HS-5 (cell line): ENCODE measurements at regions not wholly inside any gene's neighbourhood (a gene's known extent, or its start where the extent isn't known, plus 50 kb on each side); places are given as distances from the start of the nearest gene placed in this dataset.
A peak's percentile ranks its signal among the peaks of the same experiment; 100 is the strongest.

Source experiments
- DNase-seq: peaks from one replicate; pipeline ENCODE4 v3.0.0-alpha.2; 2012; ENCODE audit warnings: low read depth

- DNase-seq: no peak
Measured at GRCh38 chr9:106657926-106658325, 205.0 kb upstream of the ZNF462 start.

GRCh38 chr9:106668534-106668933, 194.4 kb upstream of the ZNF462 start:
- DNase-seq: no peak

DNA sequence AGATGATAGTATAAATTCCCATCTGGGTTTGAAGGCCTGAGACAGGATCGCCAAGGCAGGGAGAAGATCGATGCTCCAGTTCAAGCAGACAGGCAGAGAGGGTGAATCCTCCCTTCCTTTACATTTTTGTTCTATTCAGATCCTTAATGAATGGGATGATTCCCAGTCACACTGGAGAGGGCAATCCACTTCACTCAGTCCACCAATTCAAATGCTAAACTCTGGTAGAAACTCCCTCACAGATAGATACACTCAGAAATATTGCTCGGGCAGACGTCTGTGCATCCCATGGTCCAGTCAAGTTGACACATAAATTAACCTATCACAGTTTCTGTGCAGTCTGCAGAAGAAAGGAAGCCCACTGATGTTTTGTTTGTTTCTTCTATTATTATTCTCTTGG, 193.1 kb upstream of the ZNF462 start:
- no peak for DNase-seq

DNA sequence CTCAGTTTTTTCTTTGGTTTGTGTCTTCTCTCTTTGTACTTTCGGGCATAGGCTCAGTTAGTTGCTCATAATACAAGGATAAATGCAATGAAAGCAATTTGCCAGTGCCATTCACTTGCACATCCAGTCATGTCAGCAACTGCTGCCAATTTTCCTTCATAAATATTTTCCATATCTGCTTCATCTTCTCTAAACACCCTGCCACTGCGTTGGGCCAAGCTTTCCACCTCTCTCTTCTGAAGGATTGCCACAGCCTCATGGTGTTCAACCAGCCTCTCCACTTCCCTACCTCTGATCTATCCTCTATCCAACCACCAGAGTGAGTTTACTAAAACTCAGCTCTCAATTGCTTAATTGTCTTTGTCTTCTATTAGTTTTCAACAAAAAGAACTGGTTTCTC, 192.5 kb upstream of the ZNF462 start:
- no peak for DNase-seq

DNA sequence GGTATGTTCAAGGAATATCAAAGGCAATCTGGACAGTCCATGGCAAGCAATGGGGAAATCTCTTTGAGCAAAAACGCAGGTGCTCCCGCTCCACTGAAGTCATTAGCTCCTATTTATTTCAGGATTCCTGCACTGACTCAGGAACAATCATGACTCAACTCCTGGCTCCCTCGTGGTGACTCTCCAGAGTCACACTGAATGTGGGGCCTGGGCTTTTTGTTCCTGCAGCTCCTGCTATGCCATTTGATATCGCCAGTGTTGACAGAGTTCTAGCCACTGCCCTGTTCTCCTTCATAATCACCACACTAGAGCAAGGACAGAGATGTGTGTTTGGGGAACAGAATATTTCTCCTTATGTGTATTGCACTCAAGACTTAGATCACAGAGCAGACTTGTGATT, 187.2 kb upstream of the ZNF462 start:
- no peak for DNase-seq

DNA sequence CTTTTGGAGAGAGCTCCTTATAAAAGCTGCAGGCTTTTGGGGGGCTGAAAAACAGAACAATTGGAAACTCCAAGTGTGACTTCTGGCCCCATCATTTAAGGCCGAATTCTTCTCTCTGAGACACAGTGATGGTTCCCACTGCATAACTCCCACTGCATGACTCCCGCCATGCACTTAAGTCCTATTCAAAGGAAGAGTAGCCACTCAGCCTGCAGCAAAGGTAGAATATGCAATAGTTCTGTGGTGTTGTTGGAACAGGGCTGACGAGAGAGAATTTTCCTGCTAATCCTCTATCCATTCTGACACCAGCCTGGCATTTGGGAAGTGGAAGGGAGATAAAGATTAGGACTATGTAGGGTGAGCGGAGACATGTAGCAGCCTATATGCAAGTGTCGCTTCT, 185.6 kb upstream of the ZNF462 start:
- no peak for DNase-seq

- no peak for DNase-seq
Measured at GRCh38 chr9:106677830-106678229, 185.1 kb upstream of the ZNF462 start.

DNA sequence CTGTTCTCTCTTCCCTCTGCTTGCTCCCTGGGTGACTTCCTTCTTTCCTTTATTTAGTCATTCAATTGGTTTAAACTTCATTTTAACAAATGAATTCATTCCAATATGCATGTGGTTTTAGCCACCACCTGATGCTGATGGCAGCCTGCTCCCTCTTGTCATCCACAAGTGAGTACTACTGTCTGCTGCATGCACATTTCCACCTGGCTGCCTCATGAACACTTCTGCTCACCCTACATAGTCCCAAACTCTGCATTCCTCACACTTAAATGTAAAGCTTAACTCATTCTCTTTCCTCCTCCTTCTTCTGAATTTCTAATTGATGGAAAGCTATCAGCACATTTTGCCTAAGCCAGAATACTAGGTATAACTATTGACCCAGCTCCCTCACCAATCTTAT, 184.7 kb upstream of the ZNF462 start:
- DNase-seq: no peak

- no peak for DNase-seq
Measured at GRCh38 chr9:106682420-106682819, 180.5 kb upstream of the ZNF462 start.

DNA sequence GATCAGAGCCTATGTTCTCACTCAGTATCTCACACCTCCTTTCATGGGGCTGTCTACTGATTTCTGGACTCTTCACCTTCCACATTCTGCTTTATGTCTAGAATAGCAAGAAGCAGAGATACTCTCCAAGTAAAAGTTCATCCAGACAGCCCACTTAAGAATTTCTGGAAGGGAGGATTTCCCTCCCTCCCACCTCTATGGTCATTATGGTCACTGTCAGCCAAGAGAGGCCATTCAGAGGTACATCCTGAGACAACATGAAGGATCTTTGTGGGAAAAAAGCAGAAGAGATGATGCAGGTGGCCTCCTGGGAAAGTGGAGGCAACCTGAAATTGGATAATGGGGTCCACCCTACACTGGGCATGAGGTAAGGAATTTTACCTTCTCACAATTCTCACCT, 179.5 kb upstream of the ZNF462 start:
- DNase-seq: no peak

GRCh38 chr9:106684940-106685695, 177.8 kb upstream of the ZNF462 start:
- DNase-seq: no peak

GRCh38 chr9:106689089-106689488, 173.9 kb upstream of the ZNF462 start:
- no peak for DNase-seq

DNA sequence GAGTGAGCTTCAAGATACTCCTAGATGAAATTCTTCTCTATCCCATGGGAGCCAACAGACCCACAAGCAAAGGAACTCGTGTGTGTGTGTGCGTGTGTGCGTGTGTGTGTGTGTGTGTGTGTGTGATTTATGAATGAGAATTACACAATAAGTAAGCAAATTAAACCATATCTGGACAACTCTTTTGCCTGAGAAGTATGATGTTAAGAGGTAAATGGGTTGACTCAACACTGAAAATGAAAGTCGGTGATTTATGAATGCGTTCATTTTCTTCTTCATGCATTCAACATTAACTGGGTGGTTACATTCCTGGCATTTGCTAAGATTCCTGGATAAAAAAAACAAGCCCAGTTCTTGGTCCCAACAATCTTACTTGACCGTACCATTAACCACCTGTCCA, 171.3 kb upstream of the ZNF462 start:
- DNase-seq: no peak

DNA sequence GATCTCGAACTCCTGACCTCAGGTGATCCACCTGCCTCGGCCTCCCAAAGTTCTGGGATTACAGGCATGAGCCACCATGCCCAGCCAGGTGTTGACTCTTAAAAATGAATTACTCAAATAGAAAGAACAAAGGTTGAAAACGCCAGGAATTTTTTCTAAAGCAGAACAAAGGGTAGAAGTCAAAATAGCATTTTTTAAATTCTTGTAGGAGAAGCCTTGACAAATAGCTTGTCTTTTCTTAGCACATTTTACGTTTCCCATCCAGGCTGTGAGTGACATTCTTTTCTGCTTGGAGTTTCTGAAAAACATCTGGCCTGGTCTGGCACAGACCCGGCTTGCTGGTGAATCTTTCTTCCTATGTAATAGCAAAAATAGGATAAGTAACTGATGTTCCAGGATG, 169.4 kb upstream of the ZNF462 start:
- DNase-seq: no peak

- no peak for DNase-seq
Measured at GRCh38 chr9:106696804-106697203, 166.2 kb upstream of the ZNF462 start.

DNA sequence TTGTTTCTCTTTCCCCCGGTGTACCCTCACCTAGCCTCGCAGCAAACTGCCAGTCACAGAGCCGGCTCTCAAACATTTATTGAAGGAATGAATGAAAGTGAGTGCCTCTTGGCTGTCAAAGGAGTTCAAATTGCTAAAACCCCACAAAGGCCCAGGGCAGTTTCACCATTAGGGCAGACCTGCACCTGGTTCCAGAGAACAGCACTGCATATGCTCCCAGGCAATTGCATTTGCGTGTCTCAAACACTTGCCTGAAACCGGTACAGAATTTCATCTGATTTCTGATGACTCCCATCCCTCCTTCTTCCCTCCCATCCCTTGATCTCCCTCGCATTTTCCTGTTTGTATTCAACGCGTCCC, 165.6 kb upstream of the ZNF462 start:
- DNase-seq: no peak

DNA sequence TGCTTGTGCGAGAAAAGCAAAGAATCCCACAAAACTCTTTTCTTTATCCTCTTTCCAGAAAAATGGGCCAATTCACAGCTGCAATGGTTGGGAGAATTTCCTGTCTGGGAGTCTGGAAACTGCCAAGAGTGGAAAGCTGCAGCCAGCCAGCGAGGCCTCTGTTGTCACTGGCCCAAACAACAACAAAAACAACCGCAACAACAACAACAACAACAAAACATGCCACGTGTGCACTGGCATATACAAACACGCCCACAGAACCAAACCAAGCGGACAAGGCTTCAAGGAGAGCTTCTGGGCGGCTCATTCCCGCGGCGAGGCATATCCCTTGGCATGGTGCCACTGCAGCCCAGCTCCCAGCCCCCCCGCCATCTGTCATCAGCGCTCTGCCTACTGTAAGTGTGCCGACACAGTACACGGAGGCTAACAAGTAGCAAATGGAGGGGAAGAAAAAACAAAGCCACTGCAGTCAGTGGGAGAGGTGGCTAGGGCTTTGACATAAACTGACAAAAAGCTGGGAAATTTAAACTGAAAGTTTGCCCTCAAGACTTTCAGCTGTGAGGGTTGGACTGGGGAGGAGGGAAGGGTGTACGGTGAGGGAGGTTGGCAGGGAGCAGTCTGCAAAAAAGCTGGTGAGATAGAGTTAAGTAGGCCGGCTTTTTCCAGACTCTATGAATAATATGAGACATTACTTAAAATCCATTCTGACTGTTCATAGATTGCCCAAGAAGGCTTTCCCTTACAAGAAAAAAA, 165.0 kb upstream of the ZNF462 start:
- peak; percentile 40 for DNase-seq

DNA sequence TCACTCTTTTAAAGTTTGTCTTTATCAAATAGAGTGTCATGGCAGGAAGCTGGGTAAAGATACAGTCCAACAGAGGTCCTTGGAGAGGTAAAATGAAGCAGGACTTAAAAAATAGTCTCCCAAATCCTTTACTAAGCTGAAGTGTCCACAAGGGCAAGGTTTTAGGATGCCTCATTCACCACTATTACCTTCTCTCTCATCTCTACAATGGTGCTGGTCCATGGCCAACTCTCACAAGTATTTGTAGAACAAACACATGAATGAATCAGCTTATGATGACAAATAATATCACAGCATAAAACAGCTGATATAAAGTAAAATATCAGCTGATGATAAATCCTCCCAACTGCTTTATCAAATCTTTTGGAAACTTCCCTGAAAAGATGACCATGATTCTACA, 162.3 kb upstream of the ZNF462 start:
- DNase-seq: no peak

GRCh38 chr9:106701611-106702010, 161.4 kb upstream of the ZNF462 start:
- no peak for DNase-seq

GRCh38 chr9:106704056-106704615, 158.8 kb upstream of the ZNF462 start:
- no peak for DNase-seq

DNA sequence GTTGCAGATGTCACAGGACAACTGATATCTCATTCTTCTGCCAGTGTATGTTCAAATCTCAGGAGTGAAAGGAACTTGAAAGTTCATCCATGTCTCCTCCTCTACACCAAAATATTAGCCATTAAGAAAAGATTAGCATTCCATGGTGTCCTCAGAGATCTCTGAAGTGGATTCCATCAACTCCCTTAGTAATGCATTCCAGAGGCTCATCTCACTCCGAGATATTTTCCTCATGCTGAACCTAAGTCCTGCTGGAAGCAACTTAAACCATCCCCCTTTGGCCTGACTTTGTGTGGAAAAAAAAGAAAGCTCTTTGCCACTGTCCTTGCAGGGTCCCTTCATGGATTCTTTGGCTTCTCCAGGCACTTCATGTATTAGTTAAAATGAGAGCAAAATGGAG, 155.7 kb upstream of the ZNF462 start:
- no peak for DNase-seq

DNA sequence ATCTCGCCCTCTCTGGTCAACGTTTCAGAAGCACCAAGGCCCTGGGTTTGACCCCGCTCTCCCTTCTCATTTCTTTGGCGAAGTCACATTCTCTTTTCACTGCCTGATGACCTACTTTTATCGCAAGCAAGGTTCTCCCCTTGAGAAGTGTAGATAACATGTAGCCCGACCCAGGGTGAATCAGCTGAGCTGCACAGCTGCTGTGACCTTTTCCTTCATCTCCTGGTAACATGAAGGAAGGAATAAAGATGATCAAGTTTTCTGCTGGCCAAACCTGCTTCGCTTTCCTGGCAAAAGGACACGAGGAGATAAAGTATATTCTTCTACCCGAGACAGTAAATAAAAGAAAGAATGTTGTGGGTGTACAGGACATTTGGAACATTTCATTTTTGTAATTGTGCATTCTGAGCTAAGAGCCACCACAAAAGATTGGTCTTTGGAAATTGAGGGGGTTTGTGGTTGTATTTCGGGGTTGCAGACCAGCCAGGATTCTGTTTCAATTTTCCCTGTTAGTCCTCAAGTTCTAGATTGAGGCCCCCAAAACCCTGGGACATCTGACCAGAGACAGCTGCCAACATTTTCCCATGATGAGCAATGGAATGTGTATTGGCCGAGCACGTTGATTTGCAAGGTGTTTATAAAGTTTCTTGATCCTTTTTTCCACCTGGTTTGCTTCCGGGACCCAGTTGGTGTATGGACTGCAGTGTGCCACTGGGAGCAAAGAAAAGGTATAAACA, 155.1 kb upstream of the ZNF462 start:
- no peak for DNase-seq
